Activated CD4-positive, alpha-beta T cell treated with anti-CD3 and anti-CD28 coated beads, Interleukin-2, amount 50 U/mL, for 16 hours (primary cell): ENCODE measurements at regions not wholly inside any gene's neighbourhood (a gene's known extent, or its start where the extent isn't known, plus 50 kb on each side); places are given as distances from the start of the nearest gene placed in this dataset.

Experiments
- DNase-seq: peaks from one replicate; pipeline ENCODE4 v3.0.0-alpha.2; 2020

- no peak for DNase-seq
These were observed 225.0 kb upstream of the SMIM21 start for GRCh38 chr18:75652528-75652927.

GRCh38 chr18:75644871-75645270, 217.4 kb upstream of the SMIM21 start:
- no peak for DNase-seq

GRCh38 chr18:75643083-75643482, 215.6 kb upstream of the SMIM21 start:
- no peak for DNase-seq

GRCh38 chr18:75639472-75639831, 211.9 kb upstream of the SMIM21 start:
- DNase-seq, result no peak

- no peak for DNase-seq
These were observed 211.4 kb upstream of the SMIM21 start for GRCh38 chr18:75638776-75639471.

DNA sequence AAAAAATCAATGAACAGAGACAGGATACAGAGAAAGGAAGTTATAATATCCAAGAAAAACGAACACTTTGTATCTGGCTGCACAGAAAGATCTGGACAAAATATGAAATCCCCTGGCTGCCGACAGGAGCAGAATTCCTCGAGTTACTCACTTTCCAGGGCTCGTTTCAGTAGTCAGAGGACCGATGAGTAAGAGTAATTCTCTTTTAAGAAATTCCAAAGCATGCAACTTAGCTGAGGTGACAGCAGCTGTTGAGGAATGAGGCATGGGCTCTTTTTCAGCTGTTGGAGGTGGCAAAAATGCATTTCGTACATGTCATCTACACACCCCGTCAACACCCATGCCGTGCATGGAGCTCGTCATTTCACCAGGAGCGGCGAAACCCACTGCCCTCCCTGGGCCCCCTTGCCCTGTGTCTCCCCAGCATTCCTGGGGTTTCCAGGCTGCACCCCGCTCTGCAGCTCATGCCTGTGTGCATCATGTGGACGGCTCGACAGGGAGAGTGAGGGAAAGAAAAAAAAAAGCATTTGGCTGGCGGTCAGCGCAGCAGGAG, 210.8 kb upstream of the SMIM21 start:
- no peak for DNase-seq

GRCh38 chr18:75635096-75635495, 207.6 kb upstream of the SMIM21 start:
- no peak for DNase-seq

DNA sequence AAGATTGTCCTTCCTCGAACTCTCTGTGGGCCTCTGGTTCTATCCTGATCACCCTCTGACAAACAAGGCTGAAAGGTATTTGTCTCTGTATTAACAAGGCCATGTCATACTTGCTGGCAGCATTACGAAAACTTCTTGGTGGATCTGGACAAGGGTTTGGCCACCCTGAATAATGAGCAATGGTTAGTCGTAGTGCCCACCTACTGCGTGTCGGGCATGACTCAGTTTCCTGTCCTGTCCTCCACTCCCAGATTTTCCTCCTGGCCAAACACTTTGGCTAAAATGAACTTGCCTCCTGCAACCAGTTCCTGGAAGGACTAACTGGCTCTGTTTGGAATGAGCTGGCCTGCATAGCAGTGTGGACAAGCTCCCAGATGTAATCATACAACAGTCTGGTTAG, 198.5 kb upstream of the SMIM21 start:
- no peak for DNase-seq

- no peak for DNase-seq
These were observed 197.4 kb upstream of the SMIM21 start for GRCh38 chr18:75624869-75625268.

DNA sequence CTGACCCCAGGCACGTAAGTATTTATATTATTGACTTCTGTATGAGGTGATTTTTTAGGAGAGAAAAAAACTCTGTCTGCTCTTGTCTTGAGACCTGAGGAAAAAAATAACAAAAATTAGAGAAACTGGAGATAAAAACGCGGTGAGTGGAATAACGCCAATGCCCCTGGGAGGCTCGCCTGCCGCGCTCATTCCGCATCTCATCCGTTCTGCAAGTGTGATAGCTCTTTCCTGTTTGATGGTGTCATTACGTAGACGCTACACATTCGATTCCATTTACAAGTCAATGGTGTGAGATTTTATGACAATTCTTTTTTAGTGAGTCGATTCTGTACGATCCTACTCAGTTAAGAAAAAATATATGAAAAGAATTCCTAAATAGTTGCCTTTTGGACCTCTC, 194.3 kb upstream of the SMIM21 start:
- no peak for DNase-seq

- DNase-seq, result no peak
These were observed 190.6 kb upstream of the SMIM21 start for GRCh38 chr18:75618146-75618545.

GRCh38 chr18:75612456-75612855, 185.0 kb upstream of the SMIM21 start:
- no peak for DNase-seq

- DNase-seq, result no peak
These were observed 180.2 kb upstream of the SMIM21 start for GRCh38 chr18:75607701-75608100.

GRCh38 chr18:75592527-75592926, 165.0 kb upstream of the SMIM21 start:
- no peak for DNase-seq

DNA sequence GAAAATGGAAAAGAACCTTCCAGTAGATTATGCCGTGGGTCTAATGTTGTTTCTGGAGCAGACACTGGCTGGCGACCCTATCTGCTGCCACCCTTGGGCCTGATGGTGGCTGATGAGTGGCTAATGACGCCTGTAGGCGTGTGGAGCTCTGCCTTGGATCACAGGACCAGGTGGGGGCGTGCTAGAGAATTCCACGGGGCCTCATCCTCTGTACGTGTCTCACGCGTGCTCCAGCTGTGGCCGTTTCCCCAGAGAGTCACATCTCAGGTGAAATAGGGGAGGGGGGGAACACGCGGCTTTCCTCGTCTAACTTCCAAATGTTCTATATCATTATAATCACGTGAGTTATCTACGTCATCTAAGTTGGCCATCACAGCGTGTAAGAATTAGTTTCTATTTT, 160.9 kb upstream of the SMIM21 start:
- DNase-seq, result no peak

- no peak for DNase-seq
These were observed 159.6 kb upstream of the SMIM21 start for GRCh38 chr18:75587131-75587530.

- DNase-seq, result no peak
These were observed 158.8 kb upstream of the SMIM21 start for GRCh38 chr18:75586130-75586889.

- DNase-seq, result no peak
These were observed 155.4 kb upstream of the SMIM21 start for GRCh38 chr18:75582940-75583339.

DNA sequence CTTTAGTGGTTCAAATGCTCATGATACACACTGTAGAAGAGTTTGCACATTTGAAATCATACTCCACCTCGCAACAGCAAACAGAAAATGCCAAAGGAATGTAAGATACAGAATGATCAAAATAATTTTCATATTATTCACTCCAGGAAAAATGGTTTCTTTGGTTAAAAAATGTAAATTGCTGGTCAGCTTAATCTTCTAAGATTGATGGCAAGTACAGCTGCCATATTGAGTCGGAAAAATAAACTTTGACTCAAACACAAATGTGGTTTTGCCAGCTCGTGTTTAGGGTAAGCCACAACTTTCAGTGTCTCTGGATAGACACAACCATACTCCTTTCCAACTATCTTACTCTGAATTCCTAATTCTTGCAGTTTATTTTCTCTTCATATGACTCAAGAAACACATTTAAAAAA, 154.9 kb upstream of the SMIM21 start:
- DNase-seq, result no peak

DNA sequence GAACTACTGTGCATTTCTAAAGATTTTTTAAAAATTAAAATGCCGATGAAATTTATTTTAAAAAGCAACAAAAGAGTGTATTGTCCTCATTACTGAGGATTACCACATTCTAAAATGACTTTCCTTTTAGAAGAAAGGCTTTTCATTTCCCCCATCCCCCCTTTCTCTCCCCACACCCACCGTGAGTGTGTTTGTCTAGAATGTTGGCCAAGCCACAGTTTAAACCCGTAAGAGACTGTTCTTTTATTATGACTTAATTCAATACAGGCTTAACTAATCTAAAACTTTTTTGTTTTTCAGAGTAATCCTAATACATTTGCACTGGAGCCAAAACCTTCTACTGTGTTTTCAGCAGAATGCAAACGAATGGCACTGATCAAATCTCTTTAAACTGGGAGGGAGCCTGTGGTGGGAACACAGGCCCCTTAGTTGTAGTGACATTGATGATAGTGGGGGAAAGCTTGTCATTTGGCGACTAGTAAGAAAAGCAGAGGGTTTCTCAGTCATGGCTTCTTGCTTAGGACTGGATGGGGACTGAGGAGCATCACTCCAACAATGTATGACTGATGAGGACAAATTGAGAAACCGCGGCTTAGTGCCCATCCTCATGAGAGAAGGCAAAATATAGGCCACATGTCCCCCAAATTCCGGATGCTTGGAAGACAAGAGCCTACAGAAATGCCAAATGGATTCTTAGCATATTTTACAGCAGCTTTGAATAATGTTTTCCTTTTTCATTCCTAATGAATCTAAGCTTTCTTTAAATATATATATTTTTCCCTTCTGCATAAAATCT, 154.0 kb upstream of the SMIM21 start:
- no peak for DNase-seq

- DNase-seq, result no peak
These were observed 146.7 kb upstream of the SMIM21 start for GRCh38 chr18:75574187-75574586.

DNA sequence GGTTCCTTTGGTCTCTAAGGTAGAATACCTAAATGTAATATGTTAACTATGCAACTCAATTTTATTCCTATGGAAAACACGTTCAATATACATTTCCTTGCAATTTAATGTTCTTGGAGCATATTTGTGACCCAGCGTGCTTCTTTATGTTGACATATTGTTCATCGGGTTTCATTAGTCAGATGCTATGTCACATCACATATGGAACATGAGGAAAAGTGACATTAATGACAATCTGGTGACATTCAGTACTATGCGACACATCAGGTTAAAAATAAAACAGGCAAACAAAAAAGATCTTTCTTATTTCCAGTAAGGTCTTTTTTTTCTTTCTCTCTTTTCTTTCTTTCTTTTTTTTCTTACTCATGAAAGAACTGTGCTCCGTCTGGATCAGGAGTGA, 135.6 kb upstream of the SMIM21 start:
- DNase-seq, result no peak

GRCh38 chr18:75562216-75562615, 134.7 kb upstream of the SMIM21 start:
- DNase-seq, result no peak

GRCh38 chr18:75558790-75559189, 131.3 kb upstream of the SMIM21 start:
- DNase-seq, result no peak
